Prostate gland (tissue), 2 donors: ENCODE measurements at regions not wholly inside any gene's neighbourhood (a gene's known extent, or its start where the extent isn't known, plus 50 kb on each side); places are given as distances from the start of the nearest gene placed in this dataset.

Experiments
- POLR2A ChIP-seq: fragments of 450-650 bp; IDR thresholded peaks from one replicate; pipeline ENCODE4 v1.6.1; 2016; ENCODE audit warnings: antibody characterized with exemption, mild to moderate bottlenecking
- POLR2AphosphoS5 ChIP-seq: sonication (generic); formaldehyde crosslinking; IDR thresholded peaks from one replicate; pipeline ENCODE4 v1.6.1; 2017; ENCODE audit warnings: antibody characterized with exemption
- TF ChIP-seq, protein P1 (sequence below), 4 experiments: fragments of 200-600 bp in 2 of 4; fragments of 450-650 bp in 2 of 4; sonication (generic) in 2 of 4; IDR thresholded peaks; 1 replicate in 3 of 4; 2 replicates in 1 of 4; pipeline ENCODE4 v1.5.1; 2016 to 2019; ENCODE audit warnings: antibody characterized with exemption in 4 of 4, mild to moderate bottlenecking in 2 of 4, moderate library complexity in 2 of 4

DNA sequence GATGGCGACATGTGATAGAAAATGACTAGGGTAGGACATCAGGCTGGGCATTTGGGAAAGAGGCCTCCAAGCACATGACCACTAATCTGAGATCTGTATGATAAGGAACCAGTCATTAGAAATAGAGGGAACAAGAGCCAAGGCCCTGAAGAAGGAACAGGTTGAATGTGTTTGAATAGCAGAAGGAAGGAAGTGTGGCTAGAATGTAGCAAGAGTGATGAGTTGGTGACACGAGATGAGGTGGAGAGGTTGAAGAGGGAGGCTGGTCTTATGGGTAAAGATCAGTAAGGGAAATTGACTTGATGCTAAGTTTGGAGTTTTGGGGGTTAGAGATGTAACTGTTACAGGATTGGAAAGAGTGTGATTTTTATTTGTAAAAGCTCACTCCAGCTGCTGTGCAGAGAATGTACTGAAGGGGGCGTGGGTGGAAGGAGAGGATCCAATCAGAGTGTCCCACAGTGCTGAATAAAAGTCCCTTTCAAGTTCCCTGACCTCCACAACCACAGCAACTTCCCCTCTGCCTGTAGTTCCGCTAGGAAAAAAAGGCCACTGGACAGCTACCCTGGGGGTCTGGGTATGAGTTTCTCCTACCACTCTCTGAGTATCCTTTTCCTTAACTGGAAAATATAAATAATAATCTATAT is 295.0 kb downstream of the OMA1 start:
- TF ChIP-seq POLR2A (no peak), POLR2AphosphoS5 (no peak)
- TF ChIP-seq, protein P1, sequence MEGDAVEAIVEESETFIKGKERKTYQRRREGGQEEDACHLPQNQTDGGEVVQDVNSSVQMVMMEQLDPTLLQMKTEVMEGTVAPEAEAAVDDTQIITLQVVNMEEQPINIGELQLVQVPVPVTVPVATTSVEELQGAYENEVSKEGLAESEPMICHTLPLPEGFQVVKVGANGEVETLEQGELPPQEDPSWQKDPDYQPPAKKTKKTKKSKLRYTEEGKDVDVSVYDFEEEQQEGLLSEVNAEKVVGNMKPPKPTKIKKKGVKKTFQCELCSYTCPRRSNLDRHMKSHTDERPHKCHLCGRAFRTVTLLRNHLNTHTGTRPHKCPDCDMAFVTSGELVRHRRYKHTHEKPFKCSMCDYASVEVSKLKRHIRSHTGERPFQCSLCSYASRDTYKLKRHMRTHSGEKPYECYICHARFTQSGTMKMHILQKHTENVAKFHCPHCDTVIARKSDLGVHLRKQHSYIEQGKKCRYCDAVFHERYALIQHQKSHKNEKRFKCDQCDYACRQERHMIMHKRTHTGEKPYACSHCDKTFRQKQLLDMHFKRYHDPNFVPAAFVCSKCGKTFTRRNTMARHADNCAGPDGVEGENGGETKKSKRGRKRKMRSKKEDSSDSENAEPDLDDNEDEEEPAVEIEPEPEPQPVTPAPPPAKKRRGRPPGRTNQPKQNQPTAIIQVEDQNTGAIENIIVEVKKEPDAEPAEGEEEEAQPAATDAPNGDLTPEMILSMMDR (IDR thresholded peaks at IDR 0.05): no peak
